GM12865 (cell line): ENCODE measurements at regions not wholly inside any gene's neighbourhood (a gene's known extent, or its start where the extent isn't known, plus 50 kb on each side); places are given as distances from the start of the nearest gene placed in this dataset.

Experiments
- DNase-seq: peaks from one replicate; pipeline ENCODE4 v3.0.0; 2010; ENCODE audit warnings: low read depth
- H3K4me3 ChIP-seq: 2 replicates; pipeline ENCODE4 v1.5.1; 2011; ENCODE audit warnings: mild to moderate bottlenecking, low read depth, low read length, control low read depth
- TF ChIP-seq, protein P1 (sequence below): IDR thresholded peaks from 2 replicates; pipeline ENCODE4 v1.5.1; 2011; ENCODE audit warnings: low read length, control low read depth, low read depth, inconsistent platforms; ENCODE audit not compliant: insufficient read depth; ENCODE audit errors: missing control alignments

DNA sequence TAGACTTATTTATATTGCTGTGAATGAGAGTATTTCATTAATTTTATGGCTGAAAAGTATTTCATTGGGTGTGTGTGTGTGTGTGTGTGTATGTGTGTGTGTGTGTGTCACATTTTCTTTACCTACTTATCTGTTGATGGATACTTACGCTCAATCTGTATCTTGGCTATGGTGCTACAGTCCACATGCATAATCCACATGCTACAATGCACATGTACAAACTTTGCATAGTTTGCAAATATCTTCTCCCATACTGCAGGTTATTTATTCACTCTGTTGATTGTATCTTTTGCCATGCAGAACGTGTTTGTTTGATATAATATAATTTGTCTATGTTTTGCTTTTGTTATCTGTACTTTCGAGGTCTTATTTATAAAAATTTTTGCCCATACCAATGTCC, 167.8 kb downstream of the RAB28 start:
- DNase-seq, result no peak
- TF ChIP-seq, protein P1, sequence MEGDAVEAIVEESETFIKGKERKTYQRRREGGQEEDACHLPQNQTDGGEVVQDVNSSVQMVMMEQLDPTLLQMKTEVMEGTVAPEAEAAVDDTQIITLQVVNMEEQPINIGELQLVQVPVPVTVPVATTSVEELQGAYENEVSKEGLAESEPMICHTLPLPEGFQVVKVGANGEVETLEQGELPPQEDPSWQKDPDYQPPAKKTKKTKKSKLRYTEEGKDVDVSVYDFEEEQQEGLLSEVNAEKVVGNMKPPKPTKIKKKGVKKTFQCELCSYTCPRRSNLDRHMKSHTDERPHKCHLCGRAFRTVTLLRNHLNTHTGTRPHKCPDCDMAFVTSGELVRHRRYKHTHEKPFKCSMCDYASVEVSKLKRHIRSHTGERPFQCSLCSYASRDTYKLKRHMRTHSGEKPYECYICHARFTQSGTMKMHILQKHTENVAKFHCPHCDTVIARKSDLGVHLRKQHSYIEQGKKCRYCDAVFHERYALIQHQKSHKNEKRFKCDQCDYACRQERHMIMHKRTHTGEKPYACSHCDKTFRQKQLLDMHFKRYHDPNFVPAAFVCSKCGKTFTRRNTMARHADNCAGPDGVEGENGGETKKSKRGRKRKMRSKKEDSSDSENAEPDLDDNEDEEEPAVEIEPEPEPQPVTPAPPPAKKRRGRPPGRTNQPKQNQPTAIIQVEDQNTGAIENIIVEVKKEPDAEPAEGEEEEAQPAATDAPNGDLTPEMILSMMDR, result no peak
- no peak overlapping the region for H3K4me3 ChIP-seq

DNA sequence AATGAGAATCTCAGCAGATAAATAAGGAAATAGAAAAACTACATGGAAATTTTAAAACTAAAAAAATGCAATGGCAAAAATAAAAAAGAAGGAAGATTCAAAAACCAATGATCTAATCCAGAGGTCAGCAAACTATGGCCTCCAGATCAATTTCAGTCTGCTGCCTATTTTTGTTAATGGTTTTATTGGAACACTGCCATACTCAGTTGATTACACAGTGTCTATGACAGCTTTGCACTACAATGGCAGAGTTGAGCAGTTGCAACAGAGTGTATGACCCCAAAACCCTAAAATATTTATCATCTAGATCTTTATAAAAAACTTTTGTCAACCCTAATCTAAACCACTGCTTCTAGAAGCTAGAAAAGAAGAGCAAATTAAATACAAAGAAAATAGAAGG, 170.3 kb downstream of the RAB28 start:
- H3K4me3 ChIP-seq, result no peak overlapping the region
- TF ChIP-seq, protein P1, result no peak
- DNase-seq, result no peak

DNA sequence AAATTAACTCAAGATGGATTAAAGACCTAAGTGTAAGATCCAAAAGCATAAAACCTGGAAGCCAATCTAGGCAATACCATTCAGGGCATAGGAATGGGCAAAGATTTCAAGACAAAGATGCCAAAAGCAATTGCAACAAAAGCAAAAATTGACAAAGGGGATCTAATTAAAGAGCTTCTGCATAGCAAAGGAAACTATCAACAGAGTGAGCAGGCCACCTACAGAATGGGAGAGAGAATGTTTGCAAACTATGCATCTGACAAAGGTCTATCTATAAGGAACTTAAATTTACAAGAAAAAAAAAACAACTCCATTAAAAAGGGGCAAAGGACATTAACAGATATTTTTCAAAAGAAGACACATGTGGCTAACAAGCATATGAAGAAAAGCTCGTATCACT, 171.9 kb downstream of the RAB28 start:
- H3K4me3 ChIP-seq, result no peak overlapping the region
- DNase-seq, result no peak
- TF ChIP-seq, protein P1, result no peak

- no peak for DNase-seq
- H3K4me3 ChIP-seq, result no peak overlapping the region
- TF ChIP-seq, protein P1, result no peak
Observed at GRCh38 chr4:13309751-13310150, 174.4 kb downstream of the RAB28 start.

DNA sequence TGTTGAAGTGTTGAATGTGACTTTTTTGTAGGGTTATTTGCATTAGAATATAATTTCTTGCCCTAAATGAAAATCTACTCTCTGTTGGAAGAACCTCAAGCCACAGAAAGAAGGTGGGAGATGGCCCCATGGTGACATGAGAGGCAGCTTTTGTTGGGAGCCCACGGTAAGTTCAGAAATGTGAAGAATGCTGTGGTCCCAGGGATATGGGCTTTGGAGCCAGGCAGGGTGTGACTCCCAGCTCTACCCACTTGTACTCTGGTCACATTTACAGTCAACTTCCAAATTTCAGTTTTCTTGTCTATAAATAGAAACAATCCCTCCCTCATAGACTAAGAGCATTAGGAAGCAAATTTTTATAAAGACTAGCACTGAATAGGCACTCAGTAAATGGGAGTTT, 177.8 kb downstream of the RAB28 start:
- TF ChIP-seq, protein P1, result no peak
- no peak for DNase-seq
- H3K4me3 ChIP-seq, result no peak overlapping the region

- H3K4me3 ChIP-seq, result no peak overlapping the region
- TF ChIP-seq, protein P1, result no peak
- no peak for DNase-seq
Observed at GRCh38 chr4:13302876-13303275, 181.3 kb downstream of the RAB28 start.

DNA sequence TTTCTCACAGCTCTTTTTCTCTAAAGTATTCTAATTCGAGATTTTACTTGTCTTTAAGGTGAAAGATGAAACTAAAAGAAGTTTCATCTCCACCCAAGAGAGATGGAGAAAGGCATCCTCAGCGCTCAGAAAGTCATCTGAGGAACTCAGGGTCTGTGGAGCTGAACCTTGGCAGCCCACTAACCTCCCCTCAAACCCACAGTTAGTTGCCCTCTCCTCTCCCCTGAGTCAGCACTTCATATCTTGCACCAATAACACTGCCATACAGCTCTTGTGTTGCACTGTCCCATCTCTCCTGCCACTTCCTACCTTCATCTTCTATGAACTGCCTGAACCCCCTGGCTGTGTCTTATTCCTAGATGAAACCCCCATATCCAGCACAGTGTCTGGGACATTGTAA, 184.8 kb downstream of the RAB28 start:
- TF ChIP-seq, protein P1, result no peak
- DNase-seq, result no peak
- H3K4me3 ChIP-seq, result no peak overlapping the region
